Right lobe of liver (tissue), 4 donors: ENCODE measurements at regions not wholly inside any gene's neighbourhood (a gene's known extent, or its start where the extent isn't known, plus 50 kb on each side); places are given as distances from the start of the nearest gene placed in this dataset.
"Not testable (repeated sequence)": the region's sequence is repeated elsewhere in the genome, so short reads cannot be mapped to it uniquely, and the experiment has no call there.

Experiments
- CTCF ChIP-seq, 4 donors: fragments of 200-600 bp in 3 of 4; fragments of 450-650 bp in 1 of 4; IDR thresholded peaks; one replicate each; pipeline versions ENCODE4 v1.5.1 to v1.8.0; 2016 to 2022; ENCODE audit warnings: antibody characterized with exemption in 4 of 4, mild to moderate bottlenecking in 2 of 4
- POLR2A ChIP-seq: fragments of 450-650 bp; IDR thresholded peaks from one replicate; pipeline ENCODE4 v1.6.1; 2017; ENCODE audit warnings: antibody characterized with exemption, mild to moderate bottlenecking
- donor health status: DM: no; HTN: no; CAD: no.
- donor health status: DM: no; HTN: no; CAD: no.
- donor health status: DM: no; HTN: yes; CAD: no.

DNA sequence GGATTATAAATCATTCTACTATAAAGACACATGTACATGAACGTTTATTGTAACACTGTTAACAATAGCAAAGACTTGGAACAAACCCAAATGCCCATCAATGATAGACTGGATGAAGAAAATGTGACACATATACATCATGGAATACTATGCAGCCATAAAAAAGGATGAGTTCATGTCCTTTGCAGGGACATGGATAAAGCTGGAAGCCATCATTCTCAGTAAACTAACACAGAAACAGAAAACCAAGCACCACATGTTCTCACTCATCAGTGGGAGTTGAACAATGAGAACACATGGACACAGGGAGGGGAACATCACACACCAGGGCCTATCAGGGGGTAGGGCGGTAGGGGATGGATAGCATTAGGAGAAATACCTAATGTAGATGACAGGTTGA is 202.7 kb downstream of the ENC1 start:
- TF ChIP-seq CTCF (IDR thresholded peaks at IDR 0.05); POLR2A: not testable (repeated sequence)
